Left lobe of liver (tissue), 2 donors: ENCODE measurements at regions not wholly inside any gene's neighbourhood (a gene's known extent, or its start where the extent isn't known, plus 50 kb on each side); places are given as distances from the start of the nearest gene placed in this dataset.

Source experiments
- ATAC-seq: fragments of 200-7000 bp; cut with Tn5 transposase; one replicate; pipeline ENCODE4 v1.9.1; 2020; ENCODE audit warnings: mild to moderate bottlenecking, moderate library complexity
- DNase-seq: peaks from one replicate; pipeline ENCODE4 v3.0.0-alpha.2; 2020; ENCODE audit warnings: low spot score
- donor health status: DM: no; HTN: no; CAD: no; lungs with moderate emphysema.
- donor health status: DM: no; HTN: yes; CAD: no.

GRCh38 chr7:25863005-25863728 is 288.8 kb upstream of the NFE2L3 start:
- DNase-seq: no peak

GRCh38 chr7:25863729-25864110 is 288.3 kb upstream of the NFE2L3 start:
- ATAC-seq: no peak
- DNase-seq: no peak

More at GRCh38 chr7:25863005-25863728, 288.8 kb upstream of the NFE2L3 start:
- ATAC-seq: no peak

- DNase-seq (no peak), ATAC-seq (no peak)
Observed at GRCh38 chr7:25864511-25864910, 287.5 kb upstream of the NFE2L3 start.

GRCh38 chr7:25864943-25865751 is 286.9 kb upstream of the NFE2L3 start:
- DNase-seq: no peak
- ATAC-seq: no peak

GRCh38 chr7:25868509-25868908 is 283.5 kb upstream of the NFE2L3 start:
- DNase-seq (no peak), ATAC-seq (no peak)

- no peak for DNase-seq
- no peak for ATAC-seq
Observed at GRCh38 chr7:25870574-25870973, 281.4 kb upstream of the NFE2L3 start.

GRCh38 chr7:25876092-25876491 is 275.9 kb upstream of the NFE2L3 start:
- DNase-seq (no peak), ATAC-seq (no peak)

GRCh38 chr7:25877802-25878789 is 273.9 kb upstream of the NFE2L3 start:
- no peak for ATAC-seq

GRCh38 chr7:25879799-25880198 is 272.2 kb upstream of the NFE2L3 start:
- no peak for ATAC-seq
- no peak for DNase-seq

More at GRCh38 chr7:25877802-25878789, 273.9 kb upstream of the NFE2L3 start:
- DNase-seq: no peak

GRCh38 chr7:25881317-25882037 is 270.5 kb upstream of the NFE2L3 start:
- no peak for ATAC-seq
- no peak for DNase-seq

- ATAC-seq (no peak), DNase-seq (no peak)
Observed at GRCh38 chr7:25882151-25882773, 269.7 kb upstream of the NFE2L3 start.

GRCh38 chr7:25884265-25884828 is 267.7 kb upstream of the NFE2L3 start:
- ATAC-seq (no peak), DNase-seq (no peak)

GRCh38 chr7:25885057-25885576 is 266.9 kb upstream of the NFE2L3 start:
- DNase-seq (no peak), ATAC-seq (no peak)

- no peak for ATAC-seq
- DNase-seq: no peak
Observed at GRCh38 chr7:25886387-25887240, 265.4 kb upstream of the NFE2L3 start.

GRCh38 chr7:25887266-25887665 is 264.7 kb upstream of the NFE2L3 start:
- DNase-seq: no peak
- no peak for ATAC-seq

GRCh38 chr7:25887795-25888559 is 264.0 kb upstream of the NFE2L3 start:
- DNase-seq (no peak), ATAC-seq (no peak)

- DNase-seq: no peak
- ATAC-seq: no peak
Observed at GRCh38 chr7:25889765-25890164, 262.2 kb upstream of the NFE2L3 start.

- no peak for DNase-seq
- no peak for ATAC-seq
Observed at GRCh38 chr7:25891591-25891990, 260.4 kb upstream of the NFE2L3 start.
